HUES48 (cell line): ENCODE measurements at regions not wholly inside any gene's neighbourhood (a gene's known extent, or its start where the extent isn't known, plus 50 kb on each side); places are given as distances from the start of the nearest gene placed in this dataset.

Experiments used
- H3K27ac ChIP-seq: one replicate; pipeline ENCODE4 v1.7.0; 2013; ENCODE audit warnings: low read depth, low read length, inconsistent platforms
- H3K27me3 ChIP-seq: 2 replicates; pipeline ENCODE4 v1.6.1; 2013; ENCODE audit warnings: mild to moderate bottlenecking, low read length; ENCODE audit not compliant: control insufficient read depth, insufficient read depth
- H3K36me3 ChIP-seq: 2 replicates; pipeline ENCODE4 v1.6.1; 2013; ENCODE audit warnings: low read length; ENCODE audit not compliant: control insufficient read depth, insufficient read depth
- H3K4me1 ChIP-seq: 2 replicates; pipeline ENCODE4 v1.6.1; 2013; ENCODE audit warnings: mild to moderate bottlenecking, low read length; ENCODE audit not compliant: control insufficient read depth, insufficient read depth
- H3K4me3 ChIP-seq: 2 replicates; pipeline ENCODE4 v1.5.1; 2013; ENCODE audit warnings: mild to moderate bottlenecking, low read depth, low read length
- H3K9ac ChIP-seq: 2 replicates; pipeline ENCODE4 v1.6.1; 2013; ENCODE audit warnings: mild to moderate bottlenecking, low read depth, low read length, moderate library complexity
- H3K9me3 ChIP-seq: 2 replicates; pipeline ENCODE4 v1.6.1; 2013; ENCODE audit warnings: low read length; ENCODE audit not compliant: control insufficient read depth, insufficient read depth

- Histone ChIP-seq H3K27me3 (peaks cover 12% of the 10 kb centered on the region), H3K4me3 (no peak overlapping the region), H3K36me3 (no peaks in the 10 kb centered on the region), H3K27ac (no peak overlapping the region), H3K4me1 (no peaks in the 10 kb centered on the region), H3K9ac (no peak overlapping the region), H3K9me3 (no peaks in the 10 kb centered on the region)
Measured at GRCh38 chr20:61067221-61067620, 184.8 kb upstream of the CDH4 start.

- Histone ChIP-seq H3K4me3 (no peak overlapping the region), H3K9ac (no peak overlapping the region), H3K9me3 (no peaks in the 10 kb centered on the region), H3K4me1 (no peaks in the 10 kb centered on the region), H3K27me3 (peaks cover 14% of the 10 kb centered on the region), H3K27ac (no peak overlapping the region), H3K36me3 (no peaks in the 10 kb centered on the region)
Measured at GRCh38 chr20:61072398-61072797, 179.7 kb upstream of the CDH4 start.

GRCh38 chr20:61073376-61073775 is 178.7 kb upstream of the CDH4 start:
- Histone ChIP-seq H3K4me3 (no peak overlapping the region), H3K27me3 (peaks cover 17% of the 10 kb centered on the region), H3K27ac (no peak overlapping the region), H3K36me3 (no peaks in the 10 kb centered on the region), H3K9ac (no peak overlapping the region), H3K4me1 (no peaks in the 10 kb centered on the region), H3K9me3 (no peaks in the 10 kb centered on the region)

- peaks cover 51% of the 10 kb centered on the region for H3K27me3 ChIP-seq
- no peaks in the 10 kb centered on the region for H3K9me3 ChIP-seq
- H3K27ac ChIP-seq: no peak overlapping the region
- H3K36me3 ChIP-seq: no peaks in the 10 kb centered on the region
- no peak overlapping the region for H3K4me3 ChIP-seq
- no peak overlapping the region for H3K9ac ChIP-seq
- no peaks in the 10 kb centered on the region for H3K4me1 ChIP-seq
Measured at GRCh38 chr20:61082720-61083119, 169.3 kb upstream of the CDH4 start.

- Histone ChIP-seq H3K4me3 (no peak overlapping the region), H3K4me1 (no peaks in the 10 kb centered on the region), H3K36me3 (no peaks in the 10 kb centered on the region), H3K9ac (no peak overlapping the region), H3K9me3 (no peaks in the 10 kb centered on the region; the same call in 1 of the 2 replicates), H3K27ac (no peak overlapping the region), H3K27me3 (peaks cover 55% of the 10 kb centered on the region)
Measured at GRCh38 chr20:61083431-61083830, 168.6 kb upstream of the CDH4 start.

GRCh38 chr20:61086031-61086430 is 166.0 kb upstream of the CDH4 start:
- Histone ChIP-seq H3K27me3 (peaks cover 37% of the 10 kb centered on the region), H3K9me3 (no peaks in the 10 kb centered on the region; the same call in 1 of the 2 replicates), H3K4me3 (no peak overlapping the region), H3K36me3 (no peaks in the 10 kb centered on the region), H3K27ac (no peak overlapping the region), H3K9ac (no peak overlapping the region), H3K4me1 (no peaks in the 10 kb centered on the region)

GRCh38 chr20:61090541-61090940 is 161.5 kb upstream of the CDH4 start:
- no peak overlapping the region for H3K9ac ChIP-seq

GRCh38 chr20:61092251-61092650 is 159.8 kb upstream of the CDH4 start:
- Histone ChIP-seq H3K9ac (no peak overlapping the region), H3K4me1 (peaks cover 7% of the 10 kb centered on the region), H3K4me3 (no peak overlapping the region), H3K27me3 (peaks cover 22% of the 10 kb centered on the region), H3K9me3 (no peaks in the 10 kb centered on the region; the same call in 1 of the 2 replicates), H3K36me3 (no peaks in the 10 kb centered on the region), H3K27ac (no peak overlapping the region)

More at GRCh38 chr20:61090541-61090940, 161.5 kb upstream of the CDH4 start:
- Histone ChIP-seq H3K27me3 (peaks cover 22% of the 10 kb centered on the region), H3K4me3 (no peak overlapping the region), H3K9me3 (no peaks in the 10 kb centered on the region; the same call in 1 of the 2 replicates), H3K36me3 (no peaks in the 10 kb centered on the region), H3K27ac (no peak overlapping the region), H3K4me1 (peaks cover 7% of the 10 kb centered on the region)

- Histone ChIP-seq H3K4me3 (no peak overlapping the region), H3K36me3 (no peaks in the 10 kb centered on the region), H3K4me1 (peaks cover 7% of the 10 kb centered on the region), H3K27ac (no peak overlapping the region), H3K9me3 (no peaks in the 10 kb centered on the region), H3K27me3 (peaks cover 21% of the 10 kb centered on the region; the same call in 1 of the 2 replicates), H3K9ac (no peak overlapping the region)
Measured at GRCh38 chr20:61094581-61094980, 157.5 kb upstream of the CDH4 start.

- no peaks in the 10 kb centered on the region for H3K36me3 ChIP-seq
- no peaks in the 10 kb centered on the region for H3K9me3 ChIP-seq
- H3K9ac ChIP-seq: no peak overlapping the region
- H3K27ac ChIP-seq: no peak overlapping the region
- peaks cover 21% of the 10 kb centered on the region for H3K27me3 ChIP-seq
- no peak overlapping the region for H3K4me3 ChIP-seq
- H3K4me1 ChIP-seq: peaks cover 7% of the 10 kb centered on the region
Measured at GRCh38 chr20:61096463-61096862, 155.6 kb upstream of the CDH4 start.

- Histone ChIP-seq H3K27ac (no peak overlapping the region), H3K36me3 (no peaks in the 10 kb centered on the region), H3K9me3 (no peaks in the 10 kb centered on the region), H3K27me3 (peaks cover 47% of the 10 kb centered on the region), H3K4me3 (no peak overlapping the region), H3K9ac (no peak overlapping the region), H3K4me1 (no peaks in the 10 kb centered on the region)
Measured at GRCh38 chr20:61099806-61100205, 152.3 kb upstream of the CDH4 start.

GRCh38 chr20:61100489-61100888 is 151.6 kb upstream of the CDH4 start:
- H3K4me3 ChIP-seq: no peak overlapping the region
- H3K9ac ChIP-seq: no peak overlapping the region
- H3K9me3 ChIP-seq: no peaks in the 10 kb centered on the region
- no peaks in the 10 kb centered on the region for H3K4me1 ChIP-seq
- H3K27ac ChIP-seq: no peak overlapping the region
- H3K27me3 ChIP-seq: peaks cover 52% of the 10 kb centered on the region
- no peaks in the 10 kb centered on the region for H3K36me3 ChIP-seq
